ENCODE measurements at regions not wholly inside any gene's neighbourhood (a gene's known extent, or its start where the extent isn't known, plus 50 kb on each side); places are given as distances from the start of the nearest gene placed in this dataset.
"Not testable (repeated sequence)": the region's sequence is repeated elsewhere in the genome, so short reads cannot be mapped to it uniquely, and the experiment has no call there.

GRCh38 chr6:11885159-11885558 is 106.6 kb upstream of the ADTRP start:
- Histone ChIP-seq H3K27me3 (no peaks in the 10 kb centered on the region), H3K4me3 (no peak overlapping the region), H3K4me1 (no peaks in the 10 kb centered on the region), H3K36me3 (no peaks in the 10 kb centered on the region), H3K27ac (no peak overlapping the region), H3K9me3 (no peaks in the 10 kb centered on the region)
- no peak for DNase-seq (ENCODE audit: low spot score in 2 of 2)
- TF ChIP-seq CTCF (IDR thresholded peaks at IDR 0.05) = no peak
- intact Hi-C loops (cut with DNase I) = no loop called here

- DNase-seq (ENCODE audit: low spot score in 2 of 2); intact Hi-C loops (cut with DNase I): not testable (repeated sequence)
Observed at GRCh38 chr6:11883471-11883870, 104.9 kb upstream of the ADTRP start.

GRCh38 chr6:11880156-11880555 is 101.6 kb upstream of the ADTRP start:
- H3K36me3 ChIP-seq; H3K27me3 ChIP-seq; H3K4me1 ChIP-seq; H3K27ac ChIP-seq; DNase-seq (ENCODE audit: low spot score in 2 of 2); H3K4me3 ChIP-seq; H3K9me3 ChIP-seq; intact Hi-C loops (cut with DNase I): not testable (repeated sequence)

More at GRCh38 chr6:11883471-11883870, 104.9 kb upstream of the ADTRP start:
- not testable (repeated sequence) for H3K4me3 ChIP-seq, H3K27me3 ChIP-seq, H3K9me3 ChIP-seq, H3K27ac ChIP-seq, H3K4me1 ChIP-seq, H3K36me3 ChIP-seq

- H3K4me3 ChIP-seq = no peak overlapping the region
- no peaks in the 10 kb centered on the region for H3K36me3 ChIP-seq
- H3K4me1 ChIP-seq = no peaks in the 10 kb centered on the region
- intact Hi-C loops (cut with DNase I) = no loop called here
- TF ChIP-seq CTCF (IDR thresholded peaks at IDR 0.05) = no peak
- DNase-seq (ENCODE audit: low spot score in 2 of 2) = no peak
- H3K27me3 ChIP-seq = no peaks in the 10 kb centered on the region
- H3K9me3 ChIP-seq = no peaks in the 10 kb centered on the region
- no peak overlapping the region for H3K27ac ChIP-seq
Observed at GRCh38 chr6:11878735-11879134, 100.1 kb upstream of the ADTRP start.

GRCh38 chr6:11878029-11878428 is 99.4 kb upstream of the ADTRP start:
- intact Hi-C loops (cut with DNase I) = no loop called here
- H3K27ac ChIP-seq = no peak overlapping the region
- H3K27me3 ChIP-seq = no peaks in the 10 kb centered on the region
- H3K36me3 ChIP-seq = no peaks in the 10 kb centered on the region
- no peak for DNase-seq (ENCODE audit: low spot score in 2 of 2)
- H3K9me3 ChIP-seq = no peaks in the 10 kb centered on the region
- H3K4me3 ChIP-seq = no peak overlapping the region
- no peak for TF ChIP-seq CTCF (IDR thresholded peaks at IDR 0.05)
- no peaks in the 10 kb centered on the region for H3K4me1 ChIP-seq

- intact Hi-C loops (cut with DNase I) = no loop called here
- Histone ChIP-seq H3K4me1 (no peaks in the 10 kb centered on the region), H3K9me3 (no peaks in the 10 kb centered on the region), H3K4me3 (no peak overlapping the region), H3K27ac (no peak overlapping the region), H3K36me3 (no peaks in the 10 kb centered on the region), H3K27me3 (no peaks in the 10 kb centered on the region)
- DNase-seq (ENCODE audit: low spot score in 2 of 2) = no peak
- TF ChIP-seq CTCF (IDR thresholded peaks at IDR 0.05) = no peak
Observed at GRCh38 chr6:11876934-11877433, 98.4 kb upstream of the ADTRP start.

Data from ascending aorta (tissue), 2 donors.